Ovary (tissue), 7 donors: ENCODE measurements at regions not wholly inside any gene's neighbourhood (a gene's known extent, or its start where the extent isn't known, plus 50 kb on each side); places are given as distances from the start of the nearest gene placed in this dataset.

Experiments used
- DNase-seq, 5 donors: peaks; one replicate each; pipeline ENCODE4 v3.0.0-alpha.2; 2019 to 2020
- H3K27ac ChIP-seq, 2 donors: fragments of 200-600 bp; one replicate each; pipeline versions ENCODE4 v1.5.1 to v1.8.0; 2019 to 2022
- H3K27me3 ChIP-seq: fragments of 200-600 bp; one replicate; pipeline ENCODE4 v1.8.0; 2022
- H3K36me3 ChIP-seq: fragments of 200-600 bp; sonication (generic); one replicate; pipeline ENCODE4 v1.5.1; 2019
- H3K4me1 ChIP-seq: one replicate; pipeline ENCODE4 v1.8.1; 2013; ENCODE audit warnings: mild to moderate bottlenecking, moderate library complexity; ENCODE audit not compliant: insufficient read depth
- H3K4me3 ChIP-seq: fragments of 200-600 bp; sonication (generic); one replicate; pipeline ENCODE4 v1.5.1; 2017
- H3K9me3 ChIP-seq, 2 donors: fragments of 200-600 bp in 1 of 2; sonication (generic) in 1 of 2; one replicate each; pipeline versions ENCODE4 v1.5.1 to v1.8.1; 2013 to 2019; ENCODE audit warnings: mild to moderate bottlenecking in 1 of 2, moderate library complexity in 1 of 2
- EP300 ChIP-seq: sonication (generic); formaldehyde crosslinking; IDR thresholded peaks from one replicate; pipeline ENCODE4 v1.6.1; 2017; ENCODE audit warnings: antibody characterized with exemption
- POLR2A ChIP-seq: fragments of 450-650 bp; IDR thresholded peaks from one replicate; pipeline ENCODE4 v1.6.1; 2017; ENCODE audit warnings: antibody characterized with exemption, mild to moderate bottlenecking, moderate library complexity
- WGBS, 3 donors: extraction: QIAGEN DNeasy Blood & Tissue Kit in 1 of 3; methylation state at CpG; one replicate each; pipeline versions ENCODE4 v1.1.5 to v1.1.7; 2013 to 2017; 5-methylcytosine and 5-hydroxymethylcytosine counted together
- intact Hi-C, 4 donors: fragments of 100-400 bp; cut with DNase I; formaldehyde crosslinking; loops; one replicate each; pipeline versions ENCODE4 v1.11.0 to v1.15.1; 2022 to 2023
- TF ChIP-seq, protein P1 (sequence below), 3 donors: fragments of 450-650 bp in 2 of 3; fragments of 200-600 bp in 1 of 3; IDR thresholded peaks; one replicate each; pipeline versions ENCODE4 v1.5.1 to v1.8.0; 2016 to 2022; ENCODE audit warnings: antibody characterized with exemption in 3 of 3, mild to moderate bottlenecking in 1 of 3
- donor health status: DM: no; HTN: no; CAD: no; lungs with moderate emphysema.
- donor health status: DM: no; HTN: no; CAD: no.
- donor health status: Bipolar disorder and iron deficiency.
- donor health status: DM: no; HTN: no; CAD: no.
- donor health status: DM: yes; HTN: yes; CAD: no.

DNA sequence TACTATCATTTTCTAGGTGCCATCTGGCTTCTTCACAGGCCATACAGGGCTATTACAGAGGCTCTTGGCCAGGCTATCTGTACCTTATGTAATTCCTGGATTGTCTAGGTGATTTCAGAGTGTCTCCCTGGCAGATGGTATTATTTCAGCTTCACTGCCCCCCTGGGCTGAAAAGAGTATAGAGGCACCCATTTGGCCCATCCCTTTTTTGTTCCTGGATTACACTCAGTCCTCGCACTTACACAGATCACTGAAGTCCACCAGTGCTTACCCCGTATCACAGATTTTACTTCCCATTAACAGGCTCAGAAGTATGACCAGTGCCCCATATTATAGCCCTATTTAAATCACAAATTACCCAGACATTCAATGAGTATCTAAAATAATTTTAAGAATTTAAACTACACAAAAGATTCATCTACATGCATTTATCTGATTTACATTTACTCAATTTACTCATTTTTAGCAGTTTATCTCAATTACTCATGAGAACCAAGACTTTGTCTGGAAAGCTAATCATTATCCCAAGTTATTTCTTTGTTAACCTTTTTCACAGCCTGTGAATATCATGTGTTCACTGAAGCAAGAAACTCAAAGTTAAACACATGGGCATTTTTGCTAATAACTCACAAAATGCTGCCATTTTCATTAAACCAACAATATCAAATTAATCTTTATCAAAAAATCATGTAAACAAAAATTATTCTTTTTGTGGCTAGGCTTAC, 121.0 kb downstream of the PCDH20 start:
- no peaks in the 10 kb centered on the region for H3K36me3 ChIP-seq
- DNase-seq, result no peak
- no peaks in the 10 kb centered on the region for H3K4me1 ChIP-seq
- no peak overlapping the region for H3K4me3 ChIP-seq
- intact Hi-C loops, result no loop called here
- no peaks in the 10 kb centered on the region for H3K9me3 ChIP-seq
- H3K27me3 ChIP-seq, result no peaks in the 10 kb centered on the region
- 83 to 95% (median 87%) methylated on average over 2 of the region's 2 CpGs for WGBS, 3 donors
- TF ChIP-seq EP300 (no peak), POLR2A (no peak)
- TF ChIP-seq, protein P1, sequence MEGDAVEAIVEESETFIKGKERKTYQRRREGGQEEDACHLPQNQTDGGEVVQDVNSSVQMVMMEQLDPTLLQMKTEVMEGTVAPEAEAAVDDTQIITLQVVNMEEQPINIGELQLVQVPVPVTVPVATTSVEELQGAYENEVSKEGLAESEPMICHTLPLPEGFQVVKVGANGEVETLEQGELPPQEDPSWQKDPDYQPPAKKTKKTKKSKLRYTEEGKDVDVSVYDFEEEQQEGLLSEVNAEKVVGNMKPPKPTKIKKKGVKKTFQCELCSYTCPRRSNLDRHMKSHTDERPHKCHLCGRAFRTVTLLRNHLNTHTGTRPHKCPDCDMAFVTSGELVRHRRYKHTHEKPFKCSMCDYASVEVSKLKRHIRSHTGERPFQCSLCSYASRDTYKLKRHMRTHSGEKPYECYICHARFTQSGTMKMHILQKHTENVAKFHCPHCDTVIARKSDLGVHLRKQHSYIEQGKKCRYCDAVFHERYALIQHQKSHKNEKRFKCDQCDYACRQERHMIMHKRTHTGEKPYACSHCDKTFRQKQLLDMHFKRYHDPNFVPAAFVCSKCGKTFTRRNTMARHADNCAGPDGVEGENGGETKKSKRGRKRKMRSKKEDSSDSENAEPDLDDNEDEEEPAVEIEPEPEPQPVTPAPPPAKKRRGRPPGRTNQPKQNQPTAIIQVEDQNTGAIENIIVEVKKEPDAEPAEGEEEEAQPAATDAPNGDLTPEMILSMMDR (IDR thresholded peaks at IDR 0.05), result no peak
- no peak overlapping the region for H3K27ac ChIP-seq

DNA sequence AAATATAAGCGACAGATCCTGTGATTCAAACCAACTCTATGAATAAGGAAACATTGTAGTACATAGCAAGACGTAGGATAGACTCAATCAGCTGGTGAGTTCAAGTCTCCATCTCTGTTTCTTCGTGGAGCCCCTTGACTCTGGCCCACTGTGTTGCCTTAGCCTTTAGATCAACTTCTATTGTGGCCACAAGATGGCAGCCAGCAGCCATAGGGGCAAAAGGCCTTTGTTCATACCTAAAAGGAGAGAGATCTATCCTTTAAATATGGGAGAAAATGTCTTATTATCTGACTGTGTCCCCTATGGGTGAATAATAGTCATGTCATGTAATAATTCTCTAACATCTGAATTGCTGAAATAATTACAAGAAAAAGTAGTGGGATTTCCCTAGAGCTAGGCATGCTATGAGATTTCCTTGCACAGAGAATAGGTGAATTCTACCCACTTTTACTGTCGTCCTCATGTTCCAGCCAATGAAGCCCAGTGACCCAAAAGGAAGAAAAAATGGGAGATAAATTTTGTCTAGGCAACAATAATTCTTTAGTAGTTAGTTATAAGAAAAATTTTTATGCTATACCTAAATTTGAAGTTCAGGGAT, 129.4 kb downstream of the PCDH20 start:
- 65 to 73% (median 67%) methylated on average over 4 of the region's 4 CpGs for WGBS, 3 donors
- intact Hi-C loops, result no loop called here

DNA sequence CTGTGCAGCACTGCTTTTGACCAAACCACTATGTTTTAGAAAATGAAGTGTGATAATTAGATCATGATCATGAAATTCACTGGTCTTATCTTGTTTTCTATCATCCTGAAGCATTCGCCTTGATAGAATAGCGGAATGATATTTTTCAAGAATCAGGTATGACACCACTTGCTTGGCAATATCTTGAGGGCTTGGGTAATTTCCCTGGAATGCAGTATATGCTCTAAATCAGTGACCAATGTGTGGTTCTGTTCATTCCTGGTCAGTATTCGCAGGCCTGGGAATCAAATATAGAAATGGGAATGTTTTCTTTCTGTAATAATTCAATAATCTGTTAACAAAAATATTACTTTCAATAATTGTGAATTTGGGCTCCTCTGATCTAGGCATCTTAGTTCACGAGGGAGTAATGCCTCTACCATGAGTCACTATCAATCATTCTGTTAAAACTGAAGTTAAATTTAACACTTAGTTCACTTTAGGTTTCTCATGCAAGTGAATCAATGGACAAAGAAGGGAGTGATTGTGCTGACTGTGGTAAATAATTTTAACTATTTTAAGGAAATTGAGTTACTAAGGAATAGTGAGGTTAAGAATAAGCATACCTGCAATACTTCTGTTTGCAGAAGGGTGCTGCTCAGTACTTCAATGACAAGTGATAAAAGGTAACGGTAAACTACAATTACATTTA, 137.9 kb downstream of the PCDH20 start:
- Histone ChIP-seq H3K4me1 (no peaks in the 10 kb centered on the region), H3K9me3 (no peaks in the 10 kb centered on the region), H3K27ac (no peak overlapping the region), H3K4me3 (no peak overlapping the region), H3K27me3 (no peaks in the 10 kb centered on the region), H3K36me3 (no peaks in the 10 kb centered on the region)
- intact Hi-C loops, result no loop called here
- DNase-seq, result no peak
- 71 to 74% (median 71%) methylated on average over 5 of the region's 5 CpGs for WGBS, 3 donors
- TF ChIP-seq, protein P1 (IDR thresholded peaks at IDR 0.05), result no peak
- no peak for TF ChIP-seq EP300
- no peak for TF ChIP-seq POLR2A

More for the DNA sequence above, 129.4 kb downstream of the PCDH20 start:
- TF ChIP-seq, protein P1 (IDR thresholded peaks at IDR 0.05), result no peak
- TF ChIP-seq EP300 (no peak), POLR2A (no peak)
- Histone ChIP-seq H3K36me3 (no peaks in the 10 kb centered on the region), H3K27me3 (no peaks in the 10 kb centered on the region), H3K9me3 (no peaks in the 10 kb centered on the region), H3K4me3 (no peak overlapping the region), H3K27ac (no peak overlapping the region), H3K4me1 (no peaks in the 10 kb centered on the region)
- no peak for DNase-seq

DNA sequence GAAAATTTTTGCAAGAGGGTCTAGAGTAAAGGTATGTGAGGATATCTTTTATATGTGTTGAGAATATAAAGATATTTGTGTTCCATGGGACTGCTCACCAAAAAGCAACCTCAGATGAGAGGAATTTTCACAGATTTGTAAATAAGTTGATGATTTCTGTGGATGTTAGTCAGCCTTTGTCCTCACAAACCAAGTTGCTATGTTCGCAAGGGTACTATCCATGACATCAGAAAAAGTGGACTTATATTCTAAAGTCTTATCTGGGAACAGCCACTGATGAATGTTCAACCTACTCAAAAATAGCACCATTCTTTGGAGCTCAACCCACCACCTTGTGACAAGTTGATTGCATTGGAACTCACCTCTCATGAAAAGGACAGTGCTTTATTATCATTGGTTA, 138.6 kb downstream of the PCDH20 start:
- no peaks in the 10 kb centered on the region for H3K4me1 ChIP-seq
- intact Hi-C loops, result no loop called here
- no peak for DNase-seq
- no peaks in the 10 kb centered on the region for H3K9me3 ChIP-seq
- no peak overlapping the region for H3K4me3 ChIP-seq
- 86 to 93% (median 92%) methylated on average over 1 of the region's 1 CpG for WGBS, 3 donors
- no peaks in the 10 kb centered on the region for H3K36me3 ChIP-seq
- TF ChIP-seq EP300, result no peak
- no peak for TF ChIP-seq POLR2A
- TF ChIP-seq, protein P1 (IDR thresholded peaks at IDR 0.05), result no peak
- H3K27ac ChIP-seq, result no peak overlapping the region
- H3K27me3 ChIP-seq, result no peaks in the 10 kb centered on the region
